Activated naive CD4-positive, alpha-beta T cell treated with anti-CD3 and anti-CD28 coated beads for 36 hours (primary cell): ENCODE measurements at regions not wholly inside any gene's neighbourhood (a gene's known extent, or its start where the extent isn't known, plus 50 kb on each side); places are given as distances from the start of the nearest gene placed in this dataset.

ENCODE experiments used
- CTCF ChIA-PET: fragments of 350-600 bp; sonication (Branson Sonifier 250); formaldehyde crosslinking; loops from one replicate; lab custom pipeline; 2021; ENCODE audit warnings: antibody characterized with exemption; lab: Charles Lee
- DNase-seq: peaks from one replicate; pipeline ENCODE4 v3.0.0-alpha.2; 2020
- H3K27ac Mint-ChIP-seq: one replicate; pipeline ENCODE4 v1.8.0; 2021; ENCODE audit warnings: mild to moderate bottlenecking, mixed read lengths
- H3K27me3 Mint-ChIP-seq: one replicate; pipeline ENCODE4 v1.8.0; 2021; ENCODE audit warnings: low read depth, mixed read lengths
- H3K36me3 Mint-ChIP-seq: one replicate; pipeline ENCODE4 v1.8.0; 2021; ENCODE audit warnings: low read depth, mixed read lengths
- H3K4me1 Mint-ChIP-seq: one replicate; pipeline ENCODE4 v1.8.0; 2021; ENCODE audit warnings: low read depth, mixed read lengths
- H3K4me3 Mint-ChIP-seq: one replicate; pipeline ENCODE4 v1.8.0; 2021; ENCODE audit warnings: mild to moderate bottlenecking, moderate library complexity, mixed read lengths
- H3K9me3 Mint-ChIP-seq: one replicate; pipeline ENCODE4 v1.8.0; 2021; ENCODE audit warnings: mixed read lengths
- intact Hi-C: fragments of 100-400 bp; cut with micrococcal nuclease; formaldehyde crosslinking; loops from one replicate; pipeline ENCODE4 v1.15.1; 2023

DNA sequence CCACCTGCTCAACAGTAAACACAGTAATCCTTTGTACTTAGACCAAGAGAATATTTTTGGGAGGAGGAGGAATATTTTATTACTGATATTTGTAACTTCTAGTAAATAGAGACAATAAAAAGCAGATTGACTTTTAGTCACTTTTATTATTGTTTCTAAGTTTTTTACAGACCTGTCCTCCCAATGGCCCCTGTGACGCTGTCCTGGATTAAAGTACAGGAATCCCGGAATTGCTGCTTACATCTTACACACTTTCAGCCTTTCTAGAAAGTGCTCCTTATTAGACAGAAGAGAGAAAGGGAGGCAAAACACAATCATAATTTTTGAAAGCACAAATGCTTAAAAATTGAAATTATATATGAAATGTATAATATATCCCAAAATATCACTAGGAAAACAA, 86.4 kb upstream of the PRKG1 start:
- no peak for DNase-seq
- Mint-ChIP-seq H3K4me3 (no peak overlapping the region), H3K9me3 (no peaks in the 10 kb centered on the region), H3K27ac (no peak overlapping the region), H3K36me3 (no peaks in the 10 kb centered on the region), H3K4me1 (peaks cover 5% of the 10 kb centered on the region), H3K27me3 (peaks cover 35% of the 10 kb centered on the region)
- CTCF ChIA-PET: no interaction called here
- intact Hi-C loops: no loop called here

- Mint-ChIP-seq H3K9me3 (no peaks in the 10 kb centered on the region), H3K36me3 (no peaks in the 10 kb centered on the region), H3K4me1 (peaks cover 5% of the 10 kb centered on the region), H3K4me3 (no peak overlapping the region), H3K27me3 (peaks cover 43% of the 10 kb centered on the region), H3K27ac (no peak overlapping the region)
- intact Hi-C loops: no loop called here
- CTCF ChIA-PET: interaction anchor here (0.8 kb wide), 1 partner anchor 40 kb away, joined by 4 read pairs; no protein-coding TSS in a partner anchor
- DNase-seq: no peak
Observed at GRCh38 chr10:50988792-50989191, 85.5 kb upstream of the PRKG1 start.

DNA sequence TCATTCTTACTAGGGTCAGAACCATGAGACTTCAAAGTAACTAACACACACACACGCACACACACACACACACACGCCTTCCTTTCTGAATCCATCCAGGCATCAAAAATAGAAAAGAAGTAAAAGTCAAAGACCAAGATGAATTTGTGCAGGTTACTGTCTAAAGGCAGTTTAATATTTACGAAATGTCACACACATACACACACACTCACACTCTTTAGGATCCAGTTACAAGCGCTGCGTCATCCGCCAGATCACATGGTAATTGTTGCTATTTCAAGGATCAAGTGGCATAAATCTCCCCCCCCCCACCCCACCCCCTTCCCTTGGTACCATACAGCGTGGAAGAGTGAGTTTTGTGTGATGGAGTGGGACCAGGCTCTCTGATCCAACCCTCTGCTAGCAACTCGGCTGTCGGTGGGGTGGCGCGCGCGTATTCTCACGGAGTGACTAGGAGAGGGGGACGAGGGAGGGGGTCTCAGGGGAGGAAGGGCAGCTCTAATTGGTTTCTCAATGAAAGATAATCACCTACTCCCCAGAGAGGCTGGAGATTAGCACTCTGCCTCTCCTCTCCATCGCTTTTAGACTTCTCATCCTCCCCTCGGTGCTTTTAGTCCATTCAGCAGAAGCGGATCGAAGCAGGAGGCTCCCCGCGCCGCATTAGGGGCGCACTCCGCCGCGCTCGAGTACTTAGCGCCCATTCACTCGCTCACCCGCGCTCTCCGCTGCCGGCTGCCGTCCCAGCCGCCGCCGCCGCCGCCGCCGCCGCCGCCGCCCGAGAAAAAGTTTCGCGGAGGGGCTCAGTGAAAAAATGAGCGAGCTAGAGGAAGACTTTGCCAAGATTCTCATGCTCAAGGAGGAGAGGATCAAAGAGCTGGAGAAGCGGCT, 83.5 kb upstream of the PRKG1 start:
- Mint-ChIP-seq H3K4me3 (peak overlapping the region; percentile 54), H3K4me1 (peaks cover 5% of the 10 kb centered on the region), H3K9me3 (no peaks in the 10 kb centered on the region), H3K27ac (no peak overlapping the region), H3K36me3 (no peaks in the 10 kb centered on the region), H3K27me3 (peaks cover 48% of the 10 kb centered on the region)
- intact Hi-C loops: no loop called here
- DNase-seq: peak; percentile 6
- CTCF ChIA-PET: no interaction called here

GRCh38 chr10:50991456-50992355, 82.6 kb upstream of the PRKG1 start:
- Mint-ChIP-seq H3K27me3 (peaks cover 53% of the 10 kb centered on the region), H3K9me3 (no peaks in the 10 kb centered on the region), H3K27ac (no peak overlapping the region), H3K36me3 (no peaks in the 10 kb centered on the region), H3K4me3 (peak overlapping the region; percentile 54), H3K4me1 (peaks cover 5% of the 10 kb centered on the region)
- CTCF ChIA-PET: interaction anchor here (0.6 kb wide), 1 partner anchor 17 kb away, joined by 3 read pairs; no protein-coding TSS in a partner anchor
- intact Hi-C loops: no loop called here
- no peak for DNase-seq

GRCh38 chr10:50992356-50992901, 81.9 kb upstream of the PRKG1 start:
- Mint-ChIP-seq H3K27me3 (peaks cover 56% of the 10 kb centered on the region), H3K4me3 (no peak overlapping the region), H3K9me3 (no peaks in the 10 kb centered on the region), H3K4me1 (peaks cover 5% of the 10 kb centered on the region), H3K36me3 (no peaks in the 10 kb centered on the region), H3K27ac (no peak overlapping the region)
- no peak for DNase-seq
- intact Hi-C loops: no loop called here
- CTCF ChIA-PET: interaction anchor here (0.6 to 0.7 kb wide), 2 partner anchors 16 to 106 kb away, joined by 3 read pairs; no protein-coding TSS in a partner anchor

- intact Hi-C loops: no loop called here
- Mint-ChIP-seq H3K4me3 (no peak overlapping the region), H3K9me3 (no peaks in the 10 kb centered on the region), H3K4me1 (peaks cover 5% of the 10 kb centered on the region), H3K27ac (no peak overlapping the region), H3K27me3 (peaks cover 51% of the 10 kb centered on the region), H3K36me3 (no peaks in the 10 kb centered on the region)
- CTCF ChIA-PET: interaction anchor here (0.7 kb wide), 1 partner anchor 107 kb away, joined by 3 read pairs; no protein-coding TSS in a partner anchor
- no peak for DNase-seq
Observed at GRCh38 chr10:50992972-50993766, 81.1 kb upstream of the PRKG1 start.

GRCh38 chr10:50993771-50994251, 80.5 kb upstream of the PRKG1 start:
- Mint-ChIP-seq H3K9me3 (no peaks in the 10 kb centered on the region), H3K4me1 (peaks cover 5% of the 10 kb centered on the region), H3K27me3 (peaks cover 48% of the 10 kb centered on the region), H3K4me3 (no peak overlapping the region), H3K27ac (no peak overlapping the region), H3K36me3 (no peaks in the 10 kb centered on the region)
- no peak for DNase-seq
- intact Hi-C loops: no loop called here
- CTCF ChIA-PET: no interaction called here

DNA sequence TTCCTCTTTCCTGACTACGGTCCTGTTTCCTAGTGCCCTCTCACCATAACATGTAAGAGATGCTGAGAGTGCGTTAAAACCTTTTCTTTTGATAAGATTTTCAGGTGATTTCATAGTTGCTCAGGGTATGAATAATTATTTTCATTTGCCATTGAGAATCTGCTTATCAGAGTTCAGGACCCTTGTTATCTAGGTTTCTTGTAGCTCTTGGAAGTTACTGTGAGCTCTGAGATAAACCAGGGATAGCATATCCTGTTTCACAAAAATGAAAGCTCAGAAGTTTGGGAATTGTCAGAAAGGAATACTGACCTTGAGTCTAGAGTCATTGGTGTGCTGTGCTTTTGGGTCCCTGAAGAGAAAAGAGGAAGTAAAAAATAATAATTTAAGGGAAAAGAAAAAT, 76.8 kb upstream of the PRKG1 start:
- Mint-ChIP-seq H3K9me3 (no peaks in the 10 kb centered on the region), H3K27ac (no peak overlapping the region), H3K36me3 (no peaks in the 10 kb centered on the region), H3K4me1 (no peaks in the 10 kb centered on the region), H3K27me3 (peaks cover 25% of the 10 kb centered on the region), H3K4me3 (no peak overlapping the region)
- CTCF ChIA-PET: no interaction called here
- intact Hi-C loops: no loop called here
- no peak for DNase-seq

GRCh38 chr10:50999163-50999562, 75.1 kb upstream of the PRKG1 start:
- Mint-ChIP-seq H3K4me3 (no peak overlapping the region), H3K36me3 (no peaks in the 10 kb centered on the region), H3K4me1 (no peaks in the 10 kb centered on the region), H3K9me3 (no peaks in the 10 kb centered on the region), H3K27ac (no peak overlapping the region), H3K27me3 (peaks cover 10% of the 10 kb centered on the region)
- intact Hi-C loops: no loop called here
- DNase-seq: no peak
- CTCF ChIA-PET: no interaction called here

- Mint-ChIP-seq H3K4me3 (no peak overlapping the region), H3K9me3 (no peaks in the 10 kb centered on the region), H3K27ac (no peak overlapping the region), H3K36me3 (no peaks in the 10 kb centered on the region), H3K27me3 (peaks cover 8% of the 10 kb centered on the region), H3K4me1 (no peaks in the 10 kb centered on the region)
- intact Hi-C loops: loop anchor here (2.0 to 10.0 kb wide), 3 partner anchors 75 to 423 kb away; partner anchors contain the start of gene PRKG1
- CTCF ChIA-PET: no interaction called here
- DNase-seq: no peak
Observed at GRCh38 chr10:51000164-51000563, 74.1 kb upstream of the PRKG1 start.

GRCh38 chr10:51000976-51001375, 73.3 kb upstream of the PRKG1 start:
- no peak for DNase-seq
- intact Hi-C loops: loop anchor here (2.0 to 10.0 kb wide), 3 partner anchors 74 to 422 kb away; partner anchors contain the start of gene PRKG1
- peaks cover 8% of the 10 kb centered on the region for H3K27me3 Mint-ChIP-seq
- no peak overlapping the region for H3K4me3 Mint-ChIP-seq
- no peaks in the 10 kb centered on the region for H3K9me3 Mint-ChIP-seq
- H3K4me1 Mint-ChIP-seq: no peaks in the 10 kb centered on the region
- CTCF ChIA-PET: no interaction called here
- no peaks in the 10 kb centered on the region for H3K36me3 Mint-ChIP-seq
- no peak overlapping the region for H3K27ac Mint-ChIP-seq
